ENCODE measurements at regions not wholly inside any gene's neighbourhood (a gene's known extent, or its start where the extent isn't known, plus 50 kb on each side); places are given as distances from the start of the nearest gene placed in this dataset.

DNA sequence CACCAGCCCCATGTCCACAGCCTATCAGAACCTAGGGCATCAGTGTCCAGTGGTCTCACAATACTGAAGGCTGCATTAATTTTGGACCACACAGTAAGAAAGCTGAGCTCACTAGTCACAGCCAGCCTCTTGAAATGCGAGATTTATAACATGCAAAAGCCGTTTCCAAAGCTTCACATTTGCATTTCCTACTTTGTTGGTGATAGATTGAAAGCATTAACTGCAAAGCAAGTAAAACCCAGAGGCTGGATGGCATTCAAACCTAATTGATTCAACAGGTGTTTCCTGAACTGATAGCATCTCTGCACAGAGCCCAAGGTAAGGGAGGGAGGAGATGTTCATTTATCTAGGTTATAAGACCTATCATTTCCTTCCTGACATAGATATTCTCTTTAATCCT, 410.1 kb downstream of the OMA1 start:
- DNase-seq (ENCODE audit: low spot score) = no peak

DNA sequence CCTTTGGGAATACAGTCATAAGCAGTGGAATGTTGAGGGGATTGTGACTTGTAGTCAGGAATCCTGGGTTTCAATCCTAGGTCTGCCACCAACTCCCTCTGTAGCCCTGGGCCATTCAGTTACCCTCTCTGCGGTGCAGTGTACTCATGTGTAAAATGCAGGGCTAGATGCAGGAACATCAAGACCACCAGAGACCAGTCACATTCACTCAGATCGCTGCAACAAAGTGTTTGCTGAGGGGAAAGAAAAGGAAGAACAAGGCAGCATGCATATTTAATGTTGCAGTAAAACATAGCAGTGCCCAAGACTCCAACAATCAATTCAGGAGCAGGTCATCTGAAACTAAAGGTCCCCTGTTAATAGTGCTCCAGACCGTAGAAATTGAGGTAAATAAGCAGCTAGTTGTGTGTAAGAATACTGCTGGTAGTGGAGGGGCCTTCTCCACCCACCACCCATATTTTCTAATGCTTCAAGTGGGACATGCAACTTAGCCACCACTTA, 410.7 kb downstream of the OMA1 start:
- DNase-seq (ENCODE audit: low spot score) = no peak

DNA sequence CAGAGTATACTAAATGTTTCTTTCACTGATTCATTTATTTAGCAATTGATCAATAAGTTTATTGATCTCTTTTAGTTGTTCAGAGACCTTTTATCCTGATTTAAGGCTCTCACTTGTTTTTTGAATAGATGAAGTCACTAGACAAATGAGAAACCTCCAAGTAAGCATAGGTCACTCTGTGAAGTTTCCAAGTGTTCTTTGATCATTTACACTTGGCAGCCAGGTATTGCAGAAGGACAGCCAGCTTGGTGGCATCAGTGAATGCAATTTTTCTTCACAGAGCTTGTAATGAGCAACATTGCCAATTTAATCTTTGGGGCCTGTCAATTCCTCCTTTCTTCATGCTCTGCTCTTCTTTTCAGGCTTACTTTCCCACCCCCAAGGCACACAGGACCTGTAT, 413.0 kb downstream of the OMA1 start:
- DNase-seq (ENCODE audit: low spot score) = no peak

DNA sequence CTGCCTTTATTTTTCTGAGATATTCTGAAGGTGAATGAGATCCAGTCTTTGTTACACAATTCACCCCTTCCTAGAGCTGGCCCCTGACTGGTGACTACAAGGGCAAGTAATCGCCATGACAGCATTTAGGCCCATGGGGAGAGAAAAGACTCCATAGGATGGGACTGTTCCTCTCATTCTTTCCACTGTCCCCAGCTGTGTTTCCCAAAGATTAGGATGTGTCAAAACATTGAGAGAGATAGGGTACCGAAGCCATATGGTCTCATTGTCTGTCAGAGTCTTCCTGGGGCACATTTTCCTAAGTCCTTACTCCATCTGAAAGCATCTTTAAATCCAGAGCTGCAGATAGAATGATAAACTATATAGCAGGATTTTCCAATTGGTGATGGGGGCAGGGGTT, 423.5 kb downstream of the OMA1 start:
- DNase-seq (ENCODE audit: low spot score) = no peak

DNA sequence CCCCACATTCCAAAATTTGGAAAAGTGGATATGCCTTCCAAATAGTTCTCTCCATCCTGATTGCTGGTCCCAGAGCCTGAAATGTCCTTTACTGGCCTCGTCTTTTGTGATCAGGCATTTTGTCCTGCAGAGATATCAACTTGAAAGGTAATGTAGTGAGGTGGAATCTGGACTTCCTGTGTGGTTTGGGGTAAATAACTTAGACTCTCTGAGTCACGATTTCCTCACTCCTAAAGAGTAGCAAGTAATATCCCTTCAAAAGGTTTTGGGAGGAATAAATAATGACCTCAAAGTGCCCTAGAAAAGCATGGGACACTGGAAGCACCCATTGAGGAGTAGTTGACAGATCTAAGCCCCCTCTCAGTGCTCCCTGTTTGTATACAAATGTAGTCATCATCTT, 426.6 kb downstream of the OMA1 start:
- DNase-seq (ENCODE audit: low spot score) = peak; percentile 15

DNA sequence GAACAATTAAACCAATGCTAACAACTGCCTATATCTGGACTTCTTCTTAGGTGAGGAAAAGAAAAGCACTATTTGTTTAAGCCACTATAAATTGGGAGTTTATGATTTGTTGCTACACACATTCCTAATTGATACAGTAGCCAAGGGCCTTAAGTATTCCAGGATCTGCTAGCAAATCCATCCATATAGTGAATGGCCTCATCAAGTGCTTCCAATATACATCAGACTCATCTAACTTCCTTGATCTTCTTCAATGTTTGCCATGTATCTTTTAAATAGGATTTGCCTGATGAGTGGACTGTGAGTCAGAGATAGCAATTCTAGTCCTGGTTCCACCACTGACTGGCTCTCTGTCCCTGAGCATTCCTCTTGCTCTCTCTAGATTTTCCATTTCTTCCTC, 430.2 kb downstream of the OMA1 start:
- DNase-seq (ENCODE audit: low spot score) = peak; percentile 13

DNA sequence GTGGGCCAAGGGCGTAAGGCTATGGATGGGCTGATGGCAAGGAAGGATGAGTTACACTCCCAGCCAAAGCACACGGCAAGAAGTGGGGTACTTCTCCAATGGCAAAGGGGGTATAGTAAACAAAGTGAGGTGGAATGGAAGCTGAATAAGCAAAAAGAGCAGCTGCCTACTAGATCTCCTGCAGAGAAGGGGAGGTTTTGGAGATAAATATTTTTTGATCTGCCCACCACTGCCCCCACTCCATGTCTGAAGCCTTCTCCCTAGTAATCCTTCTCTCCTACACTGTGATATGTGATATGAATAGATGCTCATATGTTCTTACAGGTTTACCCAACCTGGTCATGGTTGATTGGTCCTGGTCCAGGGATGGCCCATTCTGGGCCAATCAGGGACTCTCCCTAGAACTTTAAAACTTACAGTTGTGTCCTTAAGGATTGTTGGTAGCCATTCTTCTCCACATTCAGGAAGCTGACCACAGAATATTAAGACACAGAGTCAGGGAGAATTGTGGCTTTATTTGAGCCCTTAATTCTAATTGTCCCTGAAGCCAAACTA, 436.8 kb downstream of the OMA1 start:
- no peak for DNase-seq (ENCODE audit: low spot score)

DNA sequence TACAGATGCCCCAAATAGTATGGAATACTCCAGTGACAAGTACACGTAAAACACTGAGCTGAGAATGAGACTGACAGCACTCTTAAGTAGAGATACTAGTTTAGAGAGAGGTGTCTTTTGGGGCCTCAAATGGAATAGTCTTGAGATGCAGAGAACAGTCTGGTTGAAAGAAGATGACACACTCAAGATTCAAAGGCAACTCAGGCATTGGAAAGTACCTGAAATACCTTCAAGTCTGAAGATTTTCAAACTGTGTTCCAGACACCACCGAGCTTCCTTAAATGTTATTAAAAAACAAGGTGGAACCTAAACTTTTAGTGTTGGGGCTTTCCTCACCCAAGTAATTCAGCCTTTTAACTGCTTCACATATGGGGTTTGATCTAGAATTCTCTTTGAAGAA, 437.7 kb downstream of the OMA1 start:
- DNase-seq (ENCODE audit: low spot score) = no peak

DNA sequence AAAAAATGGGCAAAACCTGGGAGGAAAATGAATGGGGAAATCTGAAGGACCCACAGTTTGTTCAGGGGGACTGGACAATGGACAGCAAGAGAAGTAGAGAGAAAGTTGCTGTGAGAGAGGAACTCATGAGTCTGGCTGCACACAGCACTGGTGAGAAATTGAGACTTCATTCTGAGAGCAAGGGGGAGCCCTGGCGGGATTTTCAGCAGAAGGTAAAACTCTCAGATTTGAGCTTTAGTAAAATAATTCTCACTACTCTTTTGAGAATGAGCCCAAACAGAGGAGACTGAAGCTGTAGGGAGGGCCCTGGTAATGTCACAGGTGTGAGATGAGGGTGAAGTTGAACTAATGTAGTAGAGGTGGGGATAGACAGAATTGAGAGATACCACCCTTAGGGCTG, 438.6 kb downstream of the OMA1 start:
- DNase-seq (ENCODE audit: low spot score) = no peak

DNA sequence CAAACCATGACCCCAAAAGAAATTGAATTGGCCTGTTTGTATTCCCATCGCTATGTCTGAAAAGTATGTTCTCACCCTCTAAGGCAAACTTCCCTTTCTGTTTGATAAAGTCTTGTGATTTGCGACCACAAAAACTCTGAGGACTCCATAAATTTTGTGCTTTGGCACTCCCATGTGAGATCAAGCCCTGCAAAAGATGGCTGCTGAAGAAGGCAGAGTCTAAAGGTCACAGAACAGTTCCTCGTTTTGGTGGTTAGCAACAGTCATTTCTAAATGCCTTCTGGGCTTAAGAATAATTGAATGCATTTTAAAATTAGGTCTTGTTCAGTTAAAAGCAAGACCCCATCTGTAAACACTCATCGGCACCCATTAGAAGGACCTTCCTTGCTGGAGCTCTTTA, 441.6 kb downstream of the OMA1 start:
- DNase-seq (ENCODE audit: low spot score) = no peak

DNA sequence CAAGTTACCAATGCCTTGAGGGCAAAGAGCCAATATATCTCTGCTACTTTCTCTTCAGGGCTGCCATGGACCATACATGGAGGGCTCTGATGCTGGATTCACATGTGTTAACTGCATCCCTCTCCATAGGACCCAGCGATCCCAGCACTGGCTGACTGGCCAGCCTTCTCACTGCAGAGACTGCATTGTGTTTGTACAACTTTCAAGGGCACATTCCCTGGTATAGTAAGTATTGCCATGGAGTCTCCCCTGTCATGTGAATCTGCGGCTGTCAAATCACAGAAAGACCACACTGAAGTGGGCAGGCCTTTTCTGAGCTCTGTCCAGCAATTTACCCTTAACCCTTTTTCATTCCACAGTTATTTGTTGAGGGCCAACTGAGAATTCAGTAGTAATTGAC, 449.8 kb downstream of the OMA1 start:
- no peak for DNase-seq (ENCODE audit: low spot score)

DNA sequence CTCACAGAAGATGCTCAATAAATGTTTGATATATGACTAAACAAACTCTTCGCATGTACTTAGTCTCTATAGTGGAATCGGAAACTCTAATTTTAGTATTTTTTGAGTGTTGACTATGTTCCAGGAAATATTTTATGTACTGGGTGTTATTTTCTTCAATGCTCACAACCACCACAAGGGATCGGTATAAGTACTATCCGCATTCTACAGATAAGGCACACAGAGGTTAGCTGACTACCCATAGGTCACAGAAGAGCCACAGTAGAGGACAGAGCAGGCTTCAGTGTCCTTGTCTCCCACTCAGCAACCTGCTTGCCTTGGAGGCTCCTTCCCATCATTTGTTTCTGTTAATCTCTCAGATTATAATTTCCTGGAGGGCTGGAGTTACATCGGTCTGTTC, 451.3 kb downstream of the OMA1 start:
- DNase-seq (ENCODE audit: low spot score) = no peak

DNA sequence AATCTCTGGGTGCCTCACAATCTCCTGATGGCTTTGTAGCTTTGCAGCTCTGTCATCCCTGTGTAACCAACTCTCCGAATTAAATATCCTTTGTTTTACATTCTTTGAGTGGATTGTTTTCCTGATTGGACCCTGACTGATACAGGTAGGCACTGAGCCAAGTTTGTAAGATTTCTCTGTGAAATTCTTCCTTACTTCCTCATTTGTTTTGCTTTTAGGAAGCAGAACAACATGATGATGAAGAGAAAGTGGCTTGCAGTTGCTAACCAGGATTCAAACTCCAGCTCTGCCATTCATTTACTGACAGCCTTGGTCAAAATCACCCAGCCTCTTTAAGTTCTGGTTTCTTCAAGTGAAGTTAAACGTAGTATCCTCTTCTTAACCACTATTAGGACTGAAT, 452.3 kb downstream of the OMA1 start:
- peak; percentile 2 for DNase-seq (ENCODE audit: low spot score)

DNA sequence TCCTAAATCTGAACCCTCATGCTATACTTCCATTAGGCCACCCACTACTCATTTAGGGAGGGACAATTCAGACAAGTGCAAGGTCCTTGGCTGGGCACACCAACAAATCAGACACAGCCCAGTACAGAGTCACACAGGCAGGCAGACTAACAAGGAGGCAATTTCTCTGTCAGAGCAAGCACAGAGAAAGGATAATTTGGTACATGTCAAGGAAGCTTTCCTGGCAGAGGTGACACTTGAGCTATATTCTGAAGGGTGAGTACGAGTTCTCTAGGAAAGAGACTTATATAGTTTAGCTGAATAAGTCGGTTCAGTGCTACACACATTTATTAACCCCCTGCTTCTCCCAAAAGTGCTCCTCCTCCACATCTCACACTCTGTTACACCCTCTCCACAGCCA, 455.9 kb downstream of the OMA1 start:
- no peak for DNase-seq (ENCODE audit: low spot score)

DNA sequence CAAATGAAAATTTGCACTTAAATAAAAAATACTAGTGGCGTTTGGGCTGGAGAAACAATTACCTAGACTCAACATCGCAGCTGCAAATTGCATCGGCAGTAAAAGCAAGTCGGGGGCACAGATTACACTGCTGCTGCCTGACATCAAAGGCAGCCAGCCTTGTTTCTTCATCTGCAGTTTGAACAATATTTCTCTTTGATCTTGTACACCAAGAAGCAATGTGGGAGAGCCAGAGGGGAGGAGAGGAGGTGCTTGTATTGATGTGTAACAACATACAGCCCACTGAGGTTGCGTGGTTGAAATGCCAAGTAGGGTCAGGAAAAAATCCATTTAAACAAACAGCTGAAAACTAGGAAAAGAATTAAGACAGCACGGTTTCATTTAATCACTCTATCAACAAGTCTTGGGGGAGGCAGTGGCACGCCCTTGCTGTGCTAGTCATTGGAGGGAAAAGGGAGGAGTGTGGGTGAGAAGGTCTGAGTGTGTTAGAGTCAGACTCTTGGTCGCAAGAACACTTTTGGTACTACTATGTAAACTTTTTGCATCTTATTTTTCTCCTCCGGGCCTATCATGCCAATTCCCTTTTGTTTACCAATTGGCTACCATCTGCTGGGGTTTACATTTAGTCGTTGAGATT, 456.5 kb downstream of the OMA1 start:
- no peak for DNase-seq (ENCODE audit: low spot score)

DNA sequence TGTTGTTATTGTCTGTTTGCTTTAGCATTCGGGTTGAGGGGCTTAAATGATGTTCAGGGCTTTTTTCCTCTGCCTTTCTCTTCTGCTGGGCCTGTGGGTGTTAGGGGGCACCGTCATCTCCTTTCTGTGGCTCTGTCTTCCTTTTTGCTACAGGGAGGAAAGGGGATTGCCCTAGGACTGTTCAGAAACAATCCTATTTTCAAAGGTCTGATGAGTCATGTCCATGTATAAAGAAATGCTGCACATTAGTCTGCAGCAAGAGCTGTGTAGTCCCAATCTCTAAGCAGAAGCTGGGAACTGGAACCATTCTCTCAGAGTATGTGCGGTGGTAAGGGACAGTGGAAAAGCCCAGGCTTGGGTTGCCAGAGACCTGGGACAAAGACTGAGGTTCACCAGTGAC, 462.3 kb downstream of the OMA1 start:
- DNase-seq (ENCODE audit: low spot score) = no peak

DNA sequence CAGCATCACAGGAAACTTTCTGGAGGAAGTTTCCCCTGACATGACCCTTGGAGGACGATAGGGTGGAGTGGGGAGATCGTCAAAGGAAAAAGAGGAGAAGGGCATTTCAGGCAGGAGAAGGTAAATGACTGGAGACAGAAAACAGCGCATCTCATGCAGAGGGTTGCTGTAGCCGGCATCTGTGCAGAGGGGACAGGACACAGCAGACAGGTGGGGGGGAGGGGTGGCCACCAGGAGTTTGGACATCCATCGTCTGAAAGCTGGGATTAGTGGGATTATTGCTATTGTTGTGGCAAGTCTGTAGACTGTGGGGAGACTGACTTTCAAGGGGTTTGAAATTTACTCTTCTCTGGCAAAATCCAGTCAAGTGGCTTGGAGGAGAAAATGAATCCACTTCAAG, 463.9 kb downstream of the OMA1 start:
- no peak for DNase-seq (ENCODE audit: low spot score)

DNA sequence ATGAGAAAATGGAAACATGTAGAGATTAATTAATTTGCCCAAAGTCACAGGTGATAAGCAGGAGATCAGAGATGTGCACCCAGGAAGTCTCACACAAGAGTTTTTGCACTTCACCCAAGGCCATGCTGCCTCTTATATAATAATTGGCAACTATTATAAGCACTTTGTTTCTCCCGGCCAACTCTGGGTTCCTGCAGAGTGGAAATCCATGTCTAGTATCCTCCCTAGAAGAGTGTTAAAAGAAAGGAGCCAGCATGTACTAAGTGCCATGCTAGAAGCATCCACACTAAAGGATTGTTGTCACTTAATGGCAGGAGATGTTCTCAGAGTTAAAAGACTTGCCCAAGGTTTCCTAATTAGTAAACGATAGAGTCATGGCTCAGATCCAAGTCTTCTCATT, 470.3 kb downstream of the OMA1 start:
- no peak for DNase-seq (ENCODE audit: low spot score)

DNA sequence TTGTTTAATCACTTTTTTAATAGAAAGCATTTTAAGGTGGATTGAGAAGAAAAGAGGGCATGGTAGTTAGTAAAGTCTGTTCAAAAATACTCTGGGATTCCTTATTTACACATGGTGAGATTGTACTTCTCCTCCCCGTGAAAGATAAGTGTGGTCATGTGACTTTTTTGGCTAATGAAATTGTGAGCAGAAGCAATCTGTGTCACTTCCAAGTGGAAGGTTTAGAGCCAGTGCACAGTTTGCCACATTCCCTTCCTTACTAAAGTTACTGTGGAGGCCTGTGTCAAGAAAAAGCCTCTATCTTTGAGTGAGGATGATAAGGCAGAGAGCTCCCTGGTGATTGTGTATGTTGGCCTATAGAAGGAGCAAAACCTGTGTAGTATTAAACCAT, 471.3 kb downstream of the OMA1 start:
- DNase-seq (ENCODE audit: low spot score) = no peak

DNA sequence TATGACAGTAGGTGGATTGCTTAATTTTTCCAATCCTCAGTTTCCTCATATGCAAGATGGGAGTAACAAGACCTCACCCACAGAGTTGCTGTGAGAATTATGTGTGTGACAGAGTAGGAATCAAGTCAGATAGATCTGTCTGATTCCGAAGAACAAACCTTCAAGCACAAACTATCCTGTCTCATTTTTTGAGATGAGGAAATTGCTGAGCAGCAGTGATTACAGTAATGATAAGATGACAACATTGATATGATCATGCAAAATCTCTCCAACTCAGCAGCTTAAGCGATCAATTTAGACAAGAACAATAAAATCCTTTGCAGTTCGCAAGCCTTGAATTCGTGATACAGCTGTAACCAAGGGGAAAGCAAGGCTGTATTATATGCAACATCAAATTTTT, 474.1 kb downstream of the OMA1 start:
- DNase-seq (ENCODE audit: low spot score) = no peak

DNA sequence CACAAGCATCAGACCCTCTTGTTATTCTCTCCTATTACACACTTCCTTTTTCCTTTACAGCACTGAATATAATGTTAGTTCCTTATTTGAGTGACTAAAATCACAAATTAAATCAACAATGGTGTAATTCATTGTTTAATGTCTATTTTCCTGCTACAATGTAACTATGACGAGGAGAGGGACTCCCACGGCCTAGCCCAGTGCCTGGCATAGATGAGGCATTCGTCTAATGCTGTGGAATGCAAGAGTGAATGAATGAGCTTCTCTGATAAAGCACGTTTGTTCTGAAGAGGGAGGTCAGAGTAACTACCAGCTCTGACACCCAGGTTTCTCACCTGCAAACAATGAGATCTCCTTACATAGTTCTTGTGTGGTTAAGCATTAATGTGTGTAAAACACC, 479.4 kb downstream of the OMA1 start:
- peak; percentile 52 for DNase-seq (ENCODE audit: low spot score)

DNA sequence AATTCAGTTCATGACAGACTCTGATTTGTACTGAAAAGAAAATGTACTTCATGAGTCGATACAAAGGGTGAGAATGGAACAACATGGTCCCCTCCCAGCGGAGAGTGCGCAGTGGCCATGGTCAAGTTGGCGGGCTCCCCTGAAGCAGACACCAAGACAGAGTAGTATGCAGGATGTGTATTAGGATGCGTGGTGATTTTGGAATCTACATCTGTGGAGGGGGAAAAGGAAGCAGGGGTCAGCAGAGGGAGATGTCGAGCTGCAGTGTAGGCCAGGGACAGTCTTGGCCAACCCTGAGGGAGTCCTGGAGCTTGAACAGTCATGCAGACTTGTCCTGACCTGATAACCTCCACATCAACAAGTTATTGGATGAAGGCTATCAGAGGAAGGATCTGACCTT, 481.0 kb downstream of the OMA1 start:
- DNase-seq (ENCODE audit: low spot score) = no peak

DNA sequence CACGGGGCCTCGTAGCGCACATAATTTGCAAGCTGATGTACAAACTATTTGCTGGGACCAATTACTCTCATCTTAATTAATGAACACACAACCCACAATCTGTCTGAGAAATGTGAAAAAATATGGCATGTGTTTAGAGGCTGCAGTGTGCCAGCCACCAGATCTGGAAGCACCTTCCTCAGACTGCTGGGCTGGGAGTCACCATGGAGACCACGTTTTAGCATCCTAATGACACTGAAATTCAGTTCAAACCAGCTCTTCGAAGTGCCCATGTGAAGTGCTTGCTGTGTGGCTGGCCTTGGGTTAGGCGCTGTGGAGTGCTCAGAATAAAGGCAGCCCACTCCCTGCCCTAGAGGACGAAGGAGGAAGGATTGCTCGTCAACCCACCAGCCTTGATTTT, 482.4 kb downstream of the OMA1 start:
- no peak for DNase-seq (ENCODE audit: low spot score)

DNA sequence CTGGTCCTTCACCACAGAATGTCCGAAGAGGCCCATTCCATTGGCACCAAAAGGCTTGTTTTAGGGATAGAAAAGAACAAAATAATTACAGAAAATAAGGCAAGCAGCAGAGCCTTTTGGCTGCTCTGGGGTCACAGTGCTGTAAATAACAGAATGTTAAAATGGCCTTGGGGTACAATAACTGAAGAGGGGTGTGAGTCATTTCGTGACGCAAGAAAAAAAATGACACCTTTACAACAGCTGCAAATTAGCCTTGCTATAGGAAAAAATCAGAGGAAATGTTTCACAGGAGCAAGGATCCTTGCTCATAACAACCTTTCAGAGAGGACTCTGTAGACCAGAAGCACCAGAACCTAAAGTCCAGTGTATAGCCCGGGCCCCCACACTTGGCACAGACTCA, 483.4 kb downstream of the OMA1 start:
- DNase-seq (ENCODE audit: low spot score) = no peak
